C4-2B (cell line): ENCODE measurements at regions not wholly inside any gene's neighbourhood (a gene's known extent, or its start where the extent isn't known, plus 50 kb on each side); places are given as distances from the start of the nearest gene placed in this dataset.

Experiments used
- H3K27ac ChIP-seq: fragments of 450-650 bp; 2 replicates; pipeline ENCODE4 v1.5.1; 2017
- ZFX ChIP-seq: fragments of 450-650 bp; IDR thresholded peaks from 2 replicates; pipeline ENCODE4 v1.6.1; 2017
- TF ChIP-seq, protein P1 (sequence below): fragments of 450-650 bp; conservative IDR thresholded peaks from 2 replicates; pipeline ENCODE4 v1.5.1; 2017; ENCODE audit warnings: mild to moderate bottlenecking

DNA sequence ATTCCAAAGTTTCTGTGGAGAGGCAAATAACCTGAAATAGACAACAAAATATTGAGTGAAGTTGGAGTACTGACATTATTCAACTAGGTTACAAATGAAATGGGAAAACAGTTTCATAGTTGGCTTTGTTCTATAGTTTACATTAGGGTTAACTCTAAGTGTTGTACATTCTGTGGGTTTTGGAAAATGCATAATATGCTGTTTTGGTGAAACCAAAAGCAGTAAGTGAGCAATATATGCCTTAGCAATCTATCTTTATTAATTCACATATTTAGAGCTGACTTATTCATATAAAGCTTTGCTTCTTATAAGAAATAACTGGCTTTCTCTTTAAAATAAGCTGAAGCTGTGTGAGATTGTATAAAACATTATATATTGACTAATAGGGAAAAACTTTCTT is 157.5 kb upstream of the AHI1 start:
- TF ChIP-seq, protein P1, sequence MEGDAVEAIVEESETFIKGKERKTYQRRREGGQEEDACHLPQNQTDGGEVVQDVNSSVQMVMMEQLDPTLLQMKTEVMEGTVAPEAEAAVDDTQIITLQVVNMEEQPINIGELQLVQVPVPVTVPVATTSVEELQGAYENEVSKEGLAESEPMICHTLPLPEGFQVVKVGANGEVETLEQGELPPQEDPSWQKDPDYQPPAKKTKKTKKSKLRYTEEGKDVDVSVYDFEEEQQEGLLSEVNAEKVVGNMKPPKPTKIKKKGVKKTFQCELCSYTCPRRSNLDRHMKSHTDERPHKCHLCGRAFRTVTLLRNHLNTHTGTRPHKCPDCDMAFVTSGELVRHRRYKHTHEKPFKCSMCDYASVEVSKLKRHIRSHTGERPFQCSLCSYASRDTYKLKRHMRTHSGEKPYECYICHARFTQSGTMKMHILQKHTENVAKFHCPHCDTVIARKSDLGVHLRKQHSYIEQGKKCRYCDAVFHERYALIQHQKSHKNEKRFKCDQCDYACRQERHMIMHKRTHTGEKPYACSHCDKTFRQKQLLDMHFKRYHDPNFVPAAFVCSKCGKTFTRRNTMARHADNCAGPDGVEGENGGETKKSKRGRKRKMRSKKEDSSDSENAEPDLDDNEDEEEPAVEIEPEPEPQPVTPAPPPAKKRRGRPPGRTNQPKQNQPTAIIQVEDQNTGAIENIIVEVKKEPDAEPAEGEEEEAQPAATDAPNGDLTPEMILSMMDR, result no peak
- TF ChIP-seq ZFX, result no peak
- no peak overlapping the region for H3K27ac ChIP-seq

DNA sequence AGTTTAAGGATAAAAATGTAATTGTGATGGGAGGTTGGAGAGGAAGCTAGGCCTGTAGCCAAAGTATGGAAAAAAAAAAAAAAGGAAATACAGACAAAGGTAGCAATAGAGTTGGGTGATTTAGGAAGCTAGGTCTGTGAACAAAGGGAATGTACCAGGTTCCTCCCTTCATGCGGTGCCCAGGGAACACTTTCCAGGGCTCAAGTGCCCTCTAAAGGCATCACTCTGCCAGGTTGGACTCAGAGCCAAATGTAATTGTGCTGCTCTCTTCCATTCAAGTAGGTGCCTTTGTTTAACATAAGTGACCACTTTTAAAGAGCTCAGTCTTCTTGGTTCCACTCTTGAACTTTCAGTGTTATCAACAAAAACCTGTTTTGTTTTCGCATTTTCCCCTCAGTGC is 159.7 kb upstream of the AHI1 start:
- no peak overlapping the region for H3K27ac ChIP-seq
- no peak for TF ChIP-seq ZFX
- TF ChIP-seq, protein P1, result no peak

DNA sequence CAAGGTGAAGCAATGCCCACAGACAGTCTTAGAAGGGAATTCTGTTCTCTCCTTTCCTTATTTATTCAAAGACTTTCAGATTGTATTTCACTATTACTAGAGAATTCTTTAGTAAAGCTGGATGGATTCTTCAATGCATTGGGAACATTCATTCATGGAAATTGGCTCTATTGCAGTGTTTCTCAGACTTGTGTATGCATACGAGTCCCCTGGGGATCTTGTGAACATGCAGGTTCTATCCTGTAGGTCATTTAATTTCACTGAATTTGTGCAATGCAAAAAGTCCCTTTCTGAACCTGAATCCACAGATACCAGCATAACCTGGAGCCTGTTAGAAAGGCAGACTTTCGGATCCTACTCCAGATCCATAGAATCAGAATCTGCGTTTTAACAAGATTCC is 160.9 kb upstream of the AHI1 start:
- no peak for TF ChIP-seq ZFX
- TF ChIP-seq, protein P1, result no peak
- no peak overlapping the region for H3K27ac ChIP-seq

DNA sequence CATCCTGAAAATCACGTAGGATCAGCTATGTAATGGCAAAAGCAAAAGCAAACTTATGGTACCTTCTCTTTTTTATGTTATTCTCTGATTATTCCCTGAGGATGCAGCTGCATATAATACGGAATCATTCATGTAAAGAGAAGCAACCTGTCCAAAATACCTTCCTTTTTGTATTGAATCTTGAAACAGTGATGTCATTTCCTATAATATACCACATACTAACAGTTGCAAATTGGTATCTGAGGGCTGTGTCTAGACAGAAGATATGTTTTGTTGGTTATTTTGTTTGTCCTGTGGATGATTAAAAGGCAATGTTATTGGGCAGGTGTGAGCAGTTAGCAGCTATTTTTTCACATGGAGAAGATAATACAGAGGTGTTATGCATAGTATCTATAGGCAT is 161.4 kb upstream of the AHI1 start:
- TF ChIP-seq, protein P1, result no peak
- no peak for TF ChIP-seq ZFX
- no peak overlapping the region for H3K27ac ChIP-seq

DNA sequence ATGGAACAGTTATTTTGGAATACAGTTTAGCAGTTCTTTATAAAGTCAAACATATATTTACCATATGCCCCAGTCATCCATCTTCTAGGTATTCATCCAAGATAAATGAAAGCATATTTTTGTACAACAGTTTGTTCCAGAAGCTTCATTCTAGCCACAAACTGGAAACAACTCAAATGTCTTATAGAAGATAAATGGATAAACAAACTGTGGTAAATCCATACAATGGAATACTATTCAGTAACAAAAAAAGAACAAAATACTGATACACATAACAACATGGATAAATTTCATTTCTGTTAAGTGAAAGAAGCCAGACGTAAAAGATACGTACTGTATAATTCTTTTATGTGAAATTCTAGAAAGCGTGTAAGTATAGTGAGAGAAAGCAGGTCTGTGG is 167.0 kb upstream of the AHI1 start:
- H3K27ac ChIP-seq, result no peak overlapping the region
- TF ChIP-seq, protein P1, result no peak
- no peak for TF ChIP-seq ZFX

DNA sequence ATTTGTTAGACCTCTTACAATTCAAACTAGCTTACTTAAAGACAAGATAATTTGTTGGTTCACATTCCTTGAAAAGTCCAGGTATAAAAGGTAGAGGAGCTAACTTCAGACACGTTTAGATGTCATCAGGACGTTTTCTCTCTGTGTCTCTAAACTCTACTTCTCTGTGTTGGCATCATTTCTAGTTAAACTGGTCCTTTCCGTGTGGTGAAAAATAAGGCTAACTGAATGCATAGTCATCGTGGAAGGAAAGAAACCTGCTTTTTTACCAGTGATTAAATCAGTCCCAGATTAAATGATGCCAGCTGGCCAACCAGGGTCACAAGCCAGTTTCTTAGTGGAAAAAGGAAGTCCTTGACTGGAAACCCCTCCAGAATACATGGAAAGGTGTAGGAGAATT is 168.4 kb upstream of the AHI1 start:
- TF ChIP-seq, protein P1, result no peak
- no peak overlapping the region for H3K27ac ChIP-seq

DNA sequence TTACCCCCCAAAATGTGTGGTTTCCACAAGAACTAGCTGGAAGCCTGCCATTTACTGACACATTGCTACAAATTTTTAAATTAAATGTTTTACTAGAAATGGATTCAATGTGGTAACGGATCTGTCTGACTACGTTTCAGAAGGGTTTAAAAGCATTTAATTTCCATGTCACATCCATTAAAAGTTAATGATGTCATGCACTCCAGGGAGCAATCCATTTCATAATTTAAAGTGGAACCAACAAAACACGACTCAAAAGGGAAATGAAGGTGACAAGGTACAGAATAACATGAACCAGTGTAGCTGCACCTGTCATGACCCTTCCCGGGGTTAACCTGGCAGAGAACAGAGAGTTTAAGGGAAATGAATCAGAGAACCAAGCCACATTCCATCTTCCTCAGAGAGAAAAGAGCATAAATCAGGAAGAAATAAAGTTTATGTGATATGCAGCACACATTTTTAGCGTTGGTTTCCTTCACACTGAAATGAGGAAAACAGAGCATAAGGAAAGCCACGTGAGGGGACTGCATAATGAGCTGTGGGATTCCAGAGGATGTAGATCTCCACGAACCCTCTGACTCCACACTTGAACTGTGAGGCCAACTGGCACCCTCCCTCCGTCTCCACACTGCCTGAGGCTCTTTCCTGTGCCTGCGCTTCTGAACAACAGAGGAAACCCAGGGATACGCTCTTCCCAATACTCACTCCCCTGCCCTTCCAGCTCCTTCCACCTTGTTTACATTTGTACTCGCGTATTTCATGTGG is 170.3 kb upstream of the AHI1 start:
- no peak overlapping the region for H3K27ac ChIP-seq
- TF ChIP-seq ZFX, result no peak
- TF ChIP-seq, protein P1, result no peak
